Fibroblast of lung (primary cell): ENCODE measurements at regions not wholly inside any gene's neighbourhood (a gene's known extent, or its start where the extent isn't known, plus 50 kb on each side); places are given as distances from the start of the nearest gene placed in this dataset.

Source experiments
- CTCF ChIP-seq, 2 donors: IDR thresholded peaks in 1 of 2; conservative IDR thresholded peaks in 1 of 2; 1 replicate in 1 of 2; 2 replicates in 1 of 2; pipeline ENCODE4 v1.5.1; 2011 to 2012; ENCODE audit warnings: low read length in 2 of 2, control low read depth in 1 of 2, inconsistent platforms in 1 of 2, low read depth in 1 of 2, mild to moderate bottlenecking in 1 of 2
- EZH2 ChIP-seq: IDR thresholded peaks from 2 replicates; pipeline ENCODE4 v1.5.1; 2012; ENCODE audit warnings: low read length, control low read depth, mild to moderate bottlenecking; ENCODE audit errors: missing control alignments

- TF ChIP-seq EZH2 (no peak), CTCF (conservative IDR thresholded peaks at IDR 0.05 in 1 of 2, IDR thresholded peaks at IDR 0.05 in 1 of 2; ENCODE audit: low read depth in 1 of 2, low read length in 2 of 2) (no peak)
Measured at GRCh38 chr2:136051001-136051724, 65.7 kb upstream of the DARS1 start.
